ENCODE measurements at regions not wholly inside any gene's neighbourhood (a gene's known extent, or its start where the extent isn't known, plus 50 kb on each side); places are given as distances from the start of the nearest gene placed in this dataset.

DNA sequence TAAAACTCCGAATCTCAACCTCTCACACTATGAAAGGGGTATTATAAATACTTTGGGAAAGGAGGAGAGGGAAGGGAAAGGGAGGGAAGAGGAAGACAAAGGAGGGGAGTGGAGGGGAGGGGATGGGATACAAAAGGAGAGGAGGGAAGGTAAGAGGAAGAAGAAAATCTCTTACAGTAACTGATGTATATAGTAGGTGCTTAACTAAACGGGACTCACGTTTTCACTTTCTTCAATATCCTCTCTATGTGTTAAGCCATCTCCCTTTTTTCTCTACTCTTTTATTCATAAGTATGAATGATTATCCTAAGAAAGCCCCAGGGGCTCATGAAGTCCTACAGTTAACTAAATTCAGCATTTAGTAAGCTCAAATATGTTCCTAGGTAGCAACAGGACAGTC, 729.6 kb upstream of the NR2F2 start:
- TF ChIP-seq, protein P1, sequence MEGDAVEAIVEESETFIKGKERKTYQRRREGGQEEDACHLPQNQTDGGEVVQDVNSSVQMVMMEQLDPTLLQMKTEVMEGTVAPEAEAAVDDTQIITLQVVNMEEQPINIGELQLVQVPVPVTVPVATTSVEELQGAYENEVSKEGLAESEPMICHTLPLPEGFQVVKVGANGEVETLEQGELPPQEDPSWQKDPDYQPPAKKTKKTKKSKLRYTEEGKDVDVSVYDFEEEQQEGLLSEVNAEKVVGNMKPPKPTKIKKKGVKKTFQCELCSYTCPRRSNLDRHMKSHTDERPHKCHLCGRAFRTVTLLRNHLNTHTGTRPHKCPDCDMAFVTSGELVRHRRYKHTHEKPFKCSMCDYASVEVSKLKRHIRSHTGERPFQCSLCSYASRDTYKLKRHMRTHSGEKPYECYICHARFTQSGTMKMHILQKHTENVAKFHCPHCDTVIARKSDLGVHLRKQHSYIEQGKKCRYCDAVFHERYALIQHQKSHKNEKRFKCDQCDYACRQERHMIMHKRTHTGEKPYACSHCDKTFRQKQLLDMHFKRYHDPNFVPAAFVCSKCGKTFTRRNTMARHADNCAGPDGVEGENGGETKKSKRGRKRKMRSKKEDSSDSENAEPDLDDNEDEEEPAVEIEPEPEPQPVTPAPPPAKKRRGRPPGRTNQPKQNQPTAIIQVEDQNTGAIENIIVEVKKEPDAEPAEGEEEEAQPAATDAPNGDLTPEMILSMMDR (IDR thresholded peaks at IDR 0.05) = no peak

DNA sequence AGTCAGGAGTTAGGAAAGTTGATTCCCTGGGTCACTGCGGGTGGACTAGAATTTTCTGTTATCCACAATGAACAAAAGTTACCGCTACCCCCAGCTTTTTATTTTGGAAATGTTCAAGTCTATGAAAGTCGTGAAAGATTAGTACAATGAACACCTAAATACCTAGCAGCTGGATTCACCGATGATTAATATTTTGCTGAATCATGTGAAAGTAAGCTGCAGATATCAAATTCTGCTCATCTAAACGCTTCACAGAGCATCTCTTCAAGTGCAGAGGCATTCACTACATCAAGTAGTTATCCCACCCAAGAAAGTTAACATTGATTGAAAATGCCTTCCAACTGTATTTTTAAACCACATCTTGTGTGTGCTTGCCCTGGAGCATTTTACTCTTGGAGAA, 729.0 kb upstream of the NR2F2 start:
- TF ChIP-seq, protein P1 (IDR thresholded peaks at IDR 0.05) = no peak

DNA sequence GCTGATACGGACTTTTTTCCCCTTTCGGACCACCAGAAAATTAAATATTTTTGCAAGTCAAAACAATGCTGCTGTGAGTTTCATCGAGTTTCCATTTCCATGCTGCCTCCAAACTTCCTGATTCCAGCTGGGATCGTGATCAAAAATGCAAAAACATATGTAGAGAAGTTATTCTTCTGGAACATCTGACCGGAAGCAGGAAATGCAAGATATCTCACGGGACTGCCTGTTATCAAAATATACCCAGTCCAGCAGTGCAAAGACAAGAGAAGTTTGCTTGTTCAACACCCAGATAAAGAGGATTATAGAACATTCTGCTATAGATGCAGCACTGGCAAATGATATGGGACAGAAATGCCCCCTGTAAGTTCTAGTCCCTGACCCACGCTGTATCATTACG, 726.7 kb upstream of the NR2F2 start:
- TF ChIP-seq, protein P1 (IDR thresholded peaks at IDR 0.05) = no peak

DNA sequence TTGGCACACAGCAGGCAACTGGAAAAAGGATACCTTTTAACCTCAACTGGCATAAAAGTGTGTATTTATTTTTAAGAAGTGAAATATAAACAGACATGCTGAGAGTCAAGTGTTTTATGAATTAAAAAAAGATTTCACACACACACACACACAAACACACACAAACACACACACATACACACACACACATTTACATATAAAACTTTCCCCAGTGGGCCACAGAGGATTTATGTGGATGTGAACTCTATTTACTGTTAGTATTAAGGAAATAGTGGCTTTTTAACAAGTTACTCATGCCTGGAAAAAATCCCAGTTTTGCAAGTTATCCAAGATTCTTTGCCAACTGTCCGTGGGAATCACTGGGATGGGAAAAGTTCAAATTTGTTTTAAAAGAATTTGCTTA, 725.9 kb upstream of the NR2F2 start:
- TF ChIP-seq, protein P1 (IDR thresholded peaks at IDR 0.05) = no peak

DNA sequence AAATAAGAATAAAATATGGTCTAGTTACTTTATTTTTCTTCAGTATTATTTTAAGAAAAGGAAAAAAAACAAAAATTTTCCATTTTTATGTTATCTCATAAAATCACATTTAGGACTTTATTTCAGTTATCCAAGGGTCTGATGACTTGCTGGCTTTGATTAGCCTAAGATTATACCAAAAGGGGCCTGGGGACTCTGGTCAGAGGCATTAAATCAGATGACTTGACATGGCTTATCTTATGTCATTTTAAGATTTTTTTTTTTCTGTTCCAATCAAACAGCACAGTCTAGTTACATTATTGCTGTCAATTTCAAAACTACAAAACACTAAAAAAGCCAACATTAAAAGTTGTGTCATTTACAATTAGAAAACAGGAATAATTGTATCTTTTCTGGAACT, 725.4 kb upstream of the NR2F2 start:
- TF ChIP-seq, protein P1 (IDR thresholded peaks at IDR 0.05) = no peak

DNA sequence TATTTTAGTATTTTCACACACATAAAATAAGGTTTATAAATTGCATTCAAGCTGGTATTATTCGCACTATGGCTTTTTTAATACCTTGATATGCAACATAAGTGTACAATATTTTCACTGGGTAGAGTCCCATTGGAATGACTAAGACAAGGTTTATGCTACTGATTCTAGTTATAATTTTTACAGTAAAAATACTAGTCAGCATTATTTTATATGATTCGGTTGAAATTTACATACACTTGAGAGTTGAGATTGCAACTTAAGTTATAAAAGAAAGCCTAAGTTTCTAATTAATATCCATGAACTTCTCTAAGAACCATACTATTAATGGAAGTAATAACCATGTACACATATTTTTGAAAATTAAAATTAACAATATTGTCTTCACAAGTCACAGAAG, 723.9 kb upstream of the NR2F2 start:
- TF ChIP-seq, protein P1 (IDR thresholded peaks at IDR 0.05) = no peak

DNA sequence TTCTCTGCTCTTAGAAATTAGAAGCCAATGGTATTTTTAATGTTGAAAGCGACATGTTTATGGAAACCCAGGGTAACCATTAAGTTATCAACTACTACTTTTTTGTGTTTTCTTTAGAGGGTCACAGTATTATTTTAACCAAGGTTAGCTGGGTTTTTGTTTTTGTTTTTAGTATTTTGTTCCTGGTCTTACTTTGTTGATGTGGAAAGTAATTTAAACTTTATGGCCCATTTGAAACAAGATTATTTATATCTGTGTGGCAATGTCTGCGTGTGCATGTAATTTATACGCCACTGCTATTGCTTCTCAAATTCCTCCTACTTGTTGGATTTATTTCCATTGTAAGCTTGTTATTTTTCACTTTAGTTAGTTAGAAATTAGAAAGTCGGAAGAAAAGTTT, 722.1 kb upstream of the NR2F2 start:
- TF ChIP-seq, protein P1 (IDR thresholded peaks at IDR 0.05) = no peak

DNA sequence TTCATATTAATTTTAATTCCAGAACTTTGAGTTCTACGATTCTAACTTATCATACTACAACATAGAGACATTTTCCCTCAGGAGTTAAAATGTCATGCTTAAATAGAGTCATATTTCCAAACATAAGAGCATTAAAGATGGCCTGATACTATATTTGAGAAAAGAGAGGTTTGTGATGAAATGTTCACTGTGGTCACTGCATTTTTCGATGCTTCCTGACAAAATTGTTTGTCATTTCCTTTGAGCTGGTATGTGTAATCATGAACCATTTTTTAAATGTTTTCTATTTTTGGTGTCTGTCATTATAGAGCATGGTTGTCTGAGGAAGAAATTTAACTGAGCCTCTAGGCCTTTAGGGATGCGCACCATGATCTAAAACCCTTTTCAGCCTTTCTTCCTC, 721.4 kb upstream of the NR2F2 start:
- TF ChIP-seq, protein P1 (IDR thresholded peaks at IDR 0.05) = no peak
